ENCODE measurements at regions not wholly inside any gene's neighbourhood (a gene's known extent, or its start where the extent isn't known, plus 50 kb on each side); places are given as distances from the start of the nearest gene placed in this dataset.

DNA sequence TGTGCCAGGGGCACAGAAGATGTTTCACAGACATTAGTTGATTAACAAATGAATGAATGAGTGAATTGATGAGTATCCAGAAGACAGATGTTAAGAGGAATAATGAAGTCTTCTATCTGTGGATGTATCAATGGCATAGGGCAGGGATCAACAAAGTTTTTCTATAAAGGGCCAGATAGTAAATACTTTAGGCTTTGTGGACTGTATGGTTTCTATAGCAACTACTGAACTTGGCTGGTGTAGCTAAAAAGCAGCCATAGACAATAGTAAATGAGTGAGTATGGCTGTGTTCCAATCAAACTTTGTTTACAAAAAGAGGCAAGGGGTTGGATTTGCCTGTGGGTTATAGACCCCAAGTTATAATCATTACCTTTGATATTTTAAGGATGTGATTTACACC lies 144.0 kb downstream of the PRL start:
- H3K4me3 ChIP-seq (ENCODE audit: control extremely low read depth in 1 of 5, extremely low read depth in 1 of 5, insufficient read depth in 1 of 5, low read depth in 2 of 5, low read length in 4 of 5), result no peak overlapping the region
- DNase-seq, result no peak
- no peak overlapping the region for H3K27ac ChIP-seq (ENCODE audit: low read length in 2 of 2)
- no peaks in the 10 kb centered on the region for H3K36me3 ChIP-seq (replicated peaks in 1 of 2; ENCODE audit: control extremely low read depth in 1 of 2, control insufficient read depth in 1 of 2, extremely low read depth in 1 of 2, insufficient read depth in 2 of 2, low read length in 1 of 2)
- POLR2A ChIA-PET, result no interaction called here
- Mint-ChIP-seq H3K27ac (no peak overlapping the region), H3K4me1 (peaks cover 12% of the 10 kb centered on the region), H3K4me3 (no peak overlapping the region), H3K27me3 (peaks cover 6% of the 10 kb centered on the region), H3K9me3 (ENCODE audit: insufficient read depth) (no peaks in the 10 kb centered on the region)
- ATAC-seq (ENCODE audit: low read depth), result no peak
- TF ChIP-seq, protein P1, sequence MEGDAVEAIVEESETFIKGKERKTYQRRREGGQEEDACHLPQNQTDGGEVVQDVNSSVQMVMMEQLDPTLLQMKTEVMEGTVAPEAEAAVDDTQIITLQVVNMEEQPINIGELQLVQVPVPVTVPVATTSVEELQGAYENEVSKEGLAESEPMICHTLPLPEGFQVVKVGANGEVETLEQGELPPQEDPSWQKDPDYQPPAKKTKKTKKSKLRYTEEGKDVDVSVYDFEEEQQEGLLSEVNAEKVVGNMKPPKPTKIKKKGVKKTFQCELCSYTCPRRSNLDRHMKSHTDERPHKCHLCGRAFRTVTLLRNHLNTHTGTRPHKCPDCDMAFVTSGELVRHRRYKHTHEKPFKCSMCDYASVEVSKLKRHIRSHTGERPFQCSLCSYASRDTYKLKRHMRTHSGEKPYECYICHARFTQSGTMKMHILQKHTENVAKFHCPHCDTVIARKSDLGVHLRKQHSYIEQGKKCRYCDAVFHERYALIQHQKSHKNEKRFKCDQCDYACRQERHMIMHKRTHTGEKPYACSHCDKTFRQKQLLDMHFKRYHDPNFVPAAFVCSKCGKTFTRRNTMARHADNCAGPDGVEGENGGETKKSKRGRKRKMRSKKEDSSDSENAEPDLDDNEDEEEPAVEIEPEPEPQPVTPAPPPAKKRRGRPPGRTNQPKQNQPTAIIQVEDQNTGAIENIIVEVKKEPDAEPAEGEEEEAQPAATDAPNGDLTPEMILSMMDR (IDR thresholded peaks at IDR 0.05), result no peak
- no peak for TF ChIP-seq EZH2 (IDR thresholded peaks at IDR 0.05; ENCODE audit: borderline replicate concordance, insufficient read depth, low read depth, low read length, poor library complexity, severe bottlenecking)
- no peaks in the 10 kb centered on the region for H3K9me3 ChIP-seq (ENCODE audit: control extremely low read depth in 1 of 3, control insufficient read depth in 2 of 3, insufficient read depth in 1 of 3, low read length in 2 of 3)
- intact Hi-C loops (cut with micrococcal nuclease), result no loop called here
- H3K9ac ChIP-seq (ENCODE audit: low read length), result no peak overlapping the region
- no peaks in the 10 kb centered on the region for H3K79me2 ChIP-seq (ENCODE audit: control insufficient read depth, insufficient read depth, low read length)
- no peak overlapping the region for H3K4me2 ChIP-seq (replicated peaks; ENCODE audit: low read depth, low read length, poor library complexity, severe bottlenecking)
- CTCF ChIA-PET, result no interaction called here
- H2AFZ ChIP-seq (ENCODE audit: insufficient read depth, low read depth, low read length, poor library complexity, severe bottlenecking), result no peak overlapping the region
- peaks cover 8 to 12% of the 10 kb centered on the region in 2 donors for H3K4me1 ChIP-seq (ENCODE audit: control insufficient read depth in 2 of 2, insufficient read depth in 2 of 2, low read length in 2 of 2)
- no peaks in the 10 kb centered on the region for H4K20me1 ChIP-seq (ENCODE audit: control insufficient read depth, insufficient read depth, low read length, poor library complexity, severe bottlenecking)
- no peaks in the 10 kb centered on the region for H3K27me3 ChIP-seq (replicated peaks in 1 of 4; ENCODE audit: control extremely low read depth in 1 of 4, control insufficient read depth in 3 of 4, insufficient read depth in 4 of 4, low read length in 3 of 4)

DNA sequence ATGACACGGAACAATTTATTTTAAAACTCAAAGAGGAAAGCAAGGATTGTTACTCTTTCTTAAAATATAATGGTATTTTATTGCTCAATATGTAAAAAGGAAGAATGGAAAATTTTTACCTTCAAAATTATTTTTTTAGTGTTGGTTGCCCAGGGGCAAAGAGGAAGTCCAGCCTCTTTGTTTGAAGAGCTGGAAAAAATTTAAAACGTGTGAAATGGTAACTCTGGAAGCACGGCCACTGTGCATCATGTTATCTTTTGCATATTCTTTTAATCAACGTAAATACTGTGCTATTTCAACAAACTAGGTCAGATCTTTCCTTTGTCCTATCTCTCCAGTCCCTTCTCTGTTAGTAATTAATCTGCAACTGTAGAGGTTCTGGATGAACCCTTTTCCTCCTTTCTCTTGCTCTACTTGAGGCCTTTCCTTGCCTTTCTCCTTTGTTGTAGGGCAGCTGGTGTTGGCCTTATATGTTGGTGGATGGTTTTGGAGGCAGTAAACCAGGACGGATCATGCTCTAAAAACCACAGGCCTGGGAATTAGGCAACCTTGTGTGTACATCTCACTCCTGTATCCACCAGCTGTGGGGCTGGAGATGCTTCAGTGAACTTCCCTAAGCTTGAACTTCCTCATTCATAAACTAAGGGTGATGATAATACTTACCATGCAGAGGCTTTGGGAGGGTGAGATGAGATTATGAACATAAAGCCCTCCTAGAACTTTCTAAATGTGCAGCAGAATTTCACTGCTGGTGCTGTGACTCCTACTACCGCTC lies 143.3 kb downstream of the PRL start:
- intact Hi-C loops (cut with micrococcal nuclease), result no loop called here
- no peaks in the 10 kb centered on the region for H3K79me2 ChIP-seq (ENCODE audit: control insufficient read depth, insufficient read depth, low read length)
- TF ChIP-seq, protein P1 (IDR thresholded peaks at IDR 0.05), result no peak
- TF ChIP-seq EZH2 (IDR thresholded peaks at IDR 0.05; ENCODE audit: borderline replicate concordance, insufficient read depth, low read depth, low read length, poor library complexity, severe bottlenecking), result no peak
- POLR2A ChIA-PET, result no interaction called here
- peaks cover under 1% of the 10 kb centered on the region for H3K27me3 Mint-ChIP-seq
- no peaks in the 10 kb centered on the region for H3K9me3 Mint-ChIP-seq (ENCODE audit: insufficient read depth)
- no peak overlapping the region for H3K27ac Mint-ChIP-seq
- H3K27ac ChIP-seq (ENCODE audit: low read length in 2 of 2), result no peak overlapping the region
- WGBS (ENCODE audit: insufficient coverage), result no CpG with 5 or more reads among the region's 6 CpGs
- H3K4me1 Mint-ChIP-seq, result peaks cover 11% of the 10 kb centered on the region
- no peaks in the 10 kb centered on the region for H3K9me3 ChIP-seq (ENCODE audit: control extremely low read depth in 1 of 3, control insufficient read depth in 2 of 3, insufficient read depth in 1 of 3, low read length in 2 of 3)
- H3K36me3 ChIP-seq (replicated peaks in 1 of 2; ENCODE audit: control extremely low read depth in 1 of 2, control insufficient read depth in 1 of 2, extremely low read depth in 1 of 2, insufficient read depth in 2 of 2, low read length in 1 of 2), result no peaks in the 10 kb centered on the region
- no peak overlapping the region for H3K4me3 Mint-ChIP-seq
- peak; percentile 26 for DNase-seq
- H3K27me3 ChIP-seq (replicated peaks in 1 of 4; ENCODE audit: control extremely low read depth in 1 of 4, control insufficient read depth in 3 of 4, insufficient read depth in 4 of 4, low read length in 3 of 4), result no peaks in the 10 kb centered on the region
- no peaks in the 10 kb centered on the region for H4K20me1 ChIP-seq (ENCODE audit: control insufficient read depth, insufficient read depth, low read length, poor library complexity, severe bottlenecking)
- CTCF ChIA-PET, result no interaction called here
- H3K4me1 ChIP-seq (ENCODE audit: control insufficient read depth in 2 of 2, insufficient read depth in 2 of 2, low read length in 2 of 2), result peaks cover 6 to 10% of the 10 kb centered on the region in 2 donors
- H3K9ac ChIP-seq (ENCODE audit: low read length), result no peak overlapping the region
- no peak overlapping the region for H2AFZ ChIP-seq (ENCODE audit: insufficient read depth, low read depth, low read length, poor library complexity, severe bottlenecking)
- ATAC-seq (ENCODE audit: low read depth), result peak; percentile 53
- H3K4me2 ChIP-seq (replicated peaks; ENCODE audit: low read depth, low read length, poor library complexity, severe bottlenecking), result peak overlapping the region; percentile 5
- H3K4me3 ChIP-seq (ENCODE audit: control extremely low read depth in 1 of 5, extremely low read depth in 1 of 5, insufficient read depth in 1 of 5, low read depth in 2 of 5, low read length in 4 of 5), result no peak overlapping the region

Measured in B cell (primary cell).